Fibroblast of skin of left quadriceps (primary cell): ENCODE measurements at regions not wholly inside any gene's neighbourhood (a gene's known extent, or its start where the extent isn't known, plus 50 kb on each side); places are given as distances from the start of the nearest gene placed in this dataset.
A peak's percentile ranks its signal among the peaks of the same experiment; 100 is the strongest.

Experiments used
- DNase-seq, 2 experiments: peaks; one replicate each; pipeline ENCODE4 v3.0.0-alpha.2; 2013; ENCODE audit warnings: low read depth in 2 of 2

DNA sequence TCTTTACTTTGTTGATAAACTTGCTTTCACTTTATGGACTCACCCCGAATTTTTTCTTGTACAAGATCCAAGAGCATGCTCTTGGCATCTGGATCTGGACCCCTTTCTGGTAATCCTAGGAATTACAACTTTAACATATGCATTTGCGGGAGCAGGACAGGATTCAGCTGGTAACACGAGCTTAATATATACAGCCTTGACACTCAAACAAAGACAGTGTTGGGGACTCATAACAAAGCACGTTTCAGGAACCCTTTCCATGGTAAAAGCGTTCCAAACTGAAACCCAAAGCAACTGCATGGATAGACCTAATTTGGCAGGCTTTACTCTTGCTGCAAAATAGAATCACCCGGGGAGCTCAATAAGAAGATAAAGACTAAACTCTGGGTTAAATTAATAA lies 349.7 kb upstream of the AMELY start:
- no peak for DNase-seq

DNA sequence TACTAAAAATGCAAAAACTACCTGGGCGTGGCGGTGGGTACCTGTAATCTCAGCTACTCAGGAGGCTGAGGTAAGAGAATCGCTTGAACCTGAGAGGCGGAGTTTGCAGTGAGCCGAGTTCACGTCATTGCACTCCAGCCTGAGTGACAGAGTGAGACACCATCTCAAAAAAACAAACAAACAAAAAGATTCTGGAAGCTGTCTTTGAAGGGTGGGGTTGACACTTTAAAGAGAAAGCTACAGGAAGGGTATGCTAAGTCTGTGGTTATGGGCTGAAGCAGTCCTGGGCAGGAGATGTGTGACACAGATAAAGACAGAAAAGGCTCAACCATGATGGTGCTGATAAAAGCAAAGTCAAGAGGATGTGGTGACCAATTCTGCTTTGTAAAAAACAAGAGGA lies 328.5 kb upstream of the AMELY start:
- DNase-seq, result no peak

DNA sequence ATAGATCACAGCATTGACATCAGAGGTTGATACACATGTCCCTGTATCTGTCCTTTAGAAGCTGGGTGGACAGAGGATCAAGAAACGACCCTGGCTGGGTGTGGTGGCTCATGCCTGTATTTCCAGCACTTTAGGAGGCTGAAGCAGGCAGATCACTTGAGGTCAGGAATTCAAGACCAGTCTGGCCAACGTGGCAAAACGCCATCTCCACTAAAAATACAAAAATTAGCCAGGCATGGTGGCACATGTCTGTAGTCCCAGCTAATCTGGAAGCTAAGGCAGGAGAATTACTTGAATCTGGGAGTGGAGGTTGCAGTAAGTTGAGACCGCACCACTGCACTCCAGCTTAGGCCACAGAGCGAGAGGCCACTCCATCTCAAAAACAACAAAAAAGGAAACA lies 300.4 kb upstream of the AMELY start:
- DNase-seq, result no peak

DNA sequence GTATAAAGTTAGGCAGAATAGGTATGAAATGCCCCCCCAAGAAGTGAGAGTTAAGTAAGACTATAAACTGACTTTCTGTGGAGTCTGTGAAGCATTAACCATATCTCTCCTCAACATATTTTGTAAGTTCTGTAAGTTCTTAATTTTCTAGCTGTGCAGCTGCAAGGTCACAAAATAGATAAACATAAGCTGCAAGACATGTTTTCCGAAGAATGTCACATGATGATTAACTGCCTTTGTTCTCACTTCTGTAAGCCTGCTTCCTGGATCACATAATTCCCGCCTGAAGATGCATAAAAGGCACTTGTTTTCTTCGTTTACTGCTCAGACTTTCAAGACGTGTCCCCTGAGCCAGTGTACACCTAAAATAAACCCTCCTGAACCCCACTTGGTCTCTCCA lies 292.9 kb upstream of the AMELY start:
- DNase-seq, result no peak

DNA sequence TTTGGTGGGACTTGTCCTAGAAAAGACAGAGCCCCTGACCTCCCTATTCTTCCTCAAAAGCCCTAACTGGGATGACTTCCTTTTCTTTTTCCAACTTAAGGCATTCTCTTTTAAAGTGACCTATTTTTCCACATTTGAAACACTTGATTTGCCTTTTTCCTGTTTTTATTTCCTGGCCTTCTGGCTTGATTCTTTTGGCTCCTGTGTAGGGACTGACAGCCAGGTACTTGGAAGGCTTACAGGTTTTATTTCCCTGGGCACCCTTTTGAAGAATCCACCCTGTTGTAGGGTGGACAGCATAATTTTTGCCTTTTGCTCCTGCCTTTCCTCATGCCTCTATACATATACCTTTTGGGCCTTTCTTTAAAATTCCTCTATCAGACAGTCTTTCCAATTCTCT lies 271.0 kb upstream of the AMELY start:
- DNase-seq, result no peak

DNA sequence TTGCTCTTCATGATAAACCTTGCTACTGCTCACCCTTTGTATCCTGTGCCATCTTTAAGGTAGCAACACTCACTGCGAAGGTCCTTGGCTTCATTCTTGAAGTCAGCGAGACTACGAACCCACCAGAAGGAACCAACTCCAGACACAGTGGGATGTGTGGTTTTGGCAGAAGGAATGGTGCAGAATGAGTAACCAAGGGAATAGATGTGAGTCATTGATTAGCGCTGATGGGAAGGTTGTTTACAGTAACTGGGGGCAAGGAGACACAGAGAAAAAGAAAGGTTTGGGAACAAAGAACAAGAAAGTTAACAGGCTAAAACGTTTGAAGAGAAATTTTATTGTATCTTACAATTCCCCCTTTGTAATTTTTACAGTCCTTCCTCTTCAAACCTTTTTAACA lies 266.1 kb upstream of the AMELY start:
- DNase-seq, result peak; percentile 28 to 36

DNA sequence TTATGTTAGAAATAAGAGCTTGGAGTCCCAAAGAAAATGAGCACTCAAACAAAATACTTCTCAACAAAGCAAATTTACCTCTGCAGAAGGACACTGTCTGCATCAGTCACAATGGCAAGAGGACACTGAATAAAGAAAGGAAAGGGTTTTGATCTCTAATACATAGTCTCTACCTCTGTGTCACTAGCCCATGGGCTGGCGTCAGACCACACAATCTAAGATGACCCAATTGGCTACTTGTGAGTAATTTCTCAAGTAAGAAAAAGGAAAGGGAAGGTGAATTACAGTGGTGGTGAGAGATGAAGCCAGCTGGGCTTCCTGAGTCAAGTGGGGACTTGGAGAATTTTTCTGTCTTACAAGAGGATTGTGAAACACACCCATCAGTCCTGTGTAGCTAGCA lies 257.9 kb upstream of the AMELY start:
- no peak for DNase-seq

DNA sequence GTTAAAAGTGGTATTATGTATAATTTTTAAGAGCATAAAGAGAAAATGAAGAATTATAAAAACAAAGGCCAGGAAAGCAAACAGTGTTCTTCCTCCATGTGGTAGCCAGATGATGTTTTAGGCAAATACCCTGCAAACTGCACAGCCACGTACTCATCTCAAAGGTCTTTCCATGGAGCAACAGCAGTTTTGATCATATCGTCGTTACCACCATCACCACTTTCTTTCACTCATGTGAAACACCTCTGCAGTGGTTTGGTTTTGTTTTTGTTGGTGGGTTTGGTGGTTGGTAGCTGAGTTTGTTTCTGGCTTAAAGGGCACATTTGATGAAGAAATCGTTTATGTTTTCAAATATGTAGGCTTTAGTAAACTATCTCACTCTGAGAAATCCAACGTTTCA lies 229.9 kb upstream of the AMELY start:
- DNase-seq, result no peak
